Lower leg skin (tissue), 4 donors: ENCODE measurements at regions not wholly inside any gene's neighbourhood (a gene's known extent, or its start where the extent isn't known, plus 50 kb on each side); places are given as distances from the start of the nearest gene placed in this dataset.

Source experiments
- DNase-seq, 2 donors: peaks; one replicate each; pipeline ENCODE4 v3.0.0-alpha.2; 2019; ENCODE audit warnings: low spot score in 2 of 2
- H3K4me3 ChIP-seq: fragments of 200-600 bp; sonication (generic); 2 replicates; pipeline ENCODE4 v1.5.1; 2017; ENCODE audit warnings: mild to moderate bottlenecking, low read depth; ENCODE audit not compliant: poor library complexity, severe bottlenecking
- POLR2A ChIP-seq, 2 donors: fragments of 450-650 bp; IDR thresholded peaks; one replicate each; pipeline ENCODE4 v1.6.1; 2016 to 2017; ENCODE audit warnings: antibody characterized with exemption in 2 of 2, mild to moderate bottlenecking in 1 of 2, moderate library complexity in 1 of 2
- WGBS, 2 donors: methylation state at CpG; one replicate each; pipeline ENCODE4 v1.1.5; 2018; 5-methylcytosine and 5-hydroxymethylcytosine counted together
- intact Hi-C: fragments of 100-400 bp; cut with DNase I; formaldehyde crosslinking; loops from one replicate; pipeline ENCODE4 v1.15.0; 2023; ENCODE audit warnings: low total_unique reads
- TF ChIP-seq, protein P1 (sequence below), 3 donors: fragments of 450-650 bp; IDR thresholded peaks; one replicate each; pipeline ENCODE4 v1.5.1; 2016; ENCODE audit warnings: antibody characterized with exemption in 3 of 3, mild to moderate bottlenecking in 3 of 3, moderate library complexity in 2 of 3

DNA sequence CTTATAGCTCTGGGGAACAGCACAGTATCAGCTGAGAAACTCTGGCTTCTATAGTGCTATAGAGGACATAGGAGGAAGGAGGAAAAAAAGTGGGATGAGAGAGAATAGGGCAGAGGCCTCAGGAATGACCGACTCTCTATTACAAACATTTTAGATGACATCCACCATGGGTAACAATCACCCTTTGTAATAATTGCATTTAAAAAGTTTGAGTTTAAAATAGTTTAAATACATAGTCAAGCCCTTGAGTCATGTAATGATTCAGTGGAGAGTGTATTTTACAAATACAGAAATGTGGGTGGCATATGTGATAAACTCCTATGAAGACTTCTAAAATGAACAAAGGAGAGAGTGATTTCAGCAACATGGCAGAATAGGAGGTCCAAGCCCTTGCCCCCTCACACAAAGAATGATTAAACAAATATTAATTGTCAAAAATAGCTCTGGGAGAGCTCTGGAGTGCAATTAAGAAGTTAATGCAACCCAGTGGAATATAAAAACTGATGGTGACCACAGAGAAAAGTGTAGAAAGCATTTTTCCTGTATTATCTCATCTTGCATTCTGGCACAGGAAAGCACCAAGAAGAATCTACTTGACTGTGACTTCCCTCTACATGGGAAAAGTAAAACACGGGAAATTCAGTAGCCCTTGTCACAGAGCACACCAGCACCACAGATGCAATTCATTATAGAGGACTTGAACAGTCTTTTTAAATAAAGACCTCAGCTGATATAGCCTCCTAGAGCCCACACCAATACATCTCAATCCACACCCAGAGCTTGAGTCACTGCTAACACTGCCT lies 569.0 kb upstream of the SORCS1 start:
- no peak for TF ChIP-seq POLR2A (IDR thresholded peaks at IDR 0.05)
- TF ChIP-seq, protein P1, sequence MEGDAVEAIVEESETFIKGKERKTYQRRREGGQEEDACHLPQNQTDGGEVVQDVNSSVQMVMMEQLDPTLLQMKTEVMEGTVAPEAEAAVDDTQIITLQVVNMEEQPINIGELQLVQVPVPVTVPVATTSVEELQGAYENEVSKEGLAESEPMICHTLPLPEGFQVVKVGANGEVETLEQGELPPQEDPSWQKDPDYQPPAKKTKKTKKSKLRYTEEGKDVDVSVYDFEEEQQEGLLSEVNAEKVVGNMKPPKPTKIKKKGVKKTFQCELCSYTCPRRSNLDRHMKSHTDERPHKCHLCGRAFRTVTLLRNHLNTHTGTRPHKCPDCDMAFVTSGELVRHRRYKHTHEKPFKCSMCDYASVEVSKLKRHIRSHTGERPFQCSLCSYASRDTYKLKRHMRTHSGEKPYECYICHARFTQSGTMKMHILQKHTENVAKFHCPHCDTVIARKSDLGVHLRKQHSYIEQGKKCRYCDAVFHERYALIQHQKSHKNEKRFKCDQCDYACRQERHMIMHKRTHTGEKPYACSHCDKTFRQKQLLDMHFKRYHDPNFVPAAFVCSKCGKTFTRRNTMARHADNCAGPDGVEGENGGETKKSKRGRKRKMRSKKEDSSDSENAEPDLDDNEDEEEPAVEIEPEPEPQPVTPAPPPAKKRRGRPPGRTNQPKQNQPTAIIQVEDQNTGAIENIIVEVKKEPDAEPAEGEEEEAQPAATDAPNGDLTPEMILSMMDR (IDR thresholded peaks at IDR 0.05), result no peak
- 50 to 56% methylated on average over 2 of the region's 2 CpGs for WGBS, 2 donors
- intact Hi-C loops, result no loop called here
- no peak overlapping the region for H3K4me3 ChIP-seq
- DNase-seq, result no peak

GRCh38 chr10:107732045-107732444 lies 567.5 kb upstream of the SORCS1 start:
- DNase-seq, result no peak
- TF ChIP-seq, protein P1 (IDR thresholded peaks at IDR 0.05), result no peak
- no peak for TF ChIP-seq POLR2A (IDR thresholded peaks at IDR 0.05)
- 91 to 95% methylated on average over 7 of the region's 7 CpGs for WGBS, 2 donors
- H3K4me3 ChIP-seq, result no peak overlapping the region
- intact Hi-C loops, result no loop called here

DNA sequence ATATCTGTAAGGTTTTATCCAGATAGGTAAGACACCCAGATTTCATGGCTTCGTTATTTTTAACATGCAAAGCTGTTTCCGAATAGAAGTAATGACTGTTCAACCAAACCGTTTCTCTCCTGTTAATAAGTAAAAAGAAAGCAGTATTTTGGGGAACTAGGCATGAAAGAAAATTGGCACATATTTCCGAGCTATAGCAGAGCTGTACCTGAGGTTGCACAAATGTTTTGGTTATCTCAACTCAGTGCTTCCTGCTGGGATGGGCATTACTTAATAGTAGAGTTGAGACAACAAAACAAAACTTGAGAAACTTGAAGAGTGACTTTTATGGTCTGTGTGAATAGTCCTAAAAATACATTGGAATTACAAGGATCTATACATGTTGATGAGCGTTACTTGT lies 564.3 kb upstream of the SORCS1 start:
- 54 to 57% methylated on average over 5 of the region's 5 CpGs for WGBS, 2 donors
- TF ChIP-seq, protein P1 (IDR thresholded peaks at IDR 0.05), result no peak
- TF ChIP-seq POLR2A (IDR thresholded peaks at IDR 0.05), result no peak
- H3K4me3 ChIP-seq, result no peak overlapping the region
- no peak for DNase-seq
- intact Hi-C loops, result no loop called here

- no peak for DNase-seq
- H3K4me3 ChIP-seq, result no peak overlapping the region
- no peak for TF ChIP-seq POLR2A (IDR thresholded peaks at IDR 0.05)
- TF ChIP-seq, protein P1 (IDR thresholded peaks at IDR 0.05), result no peak
- 35 to 41% methylated on average over 2 of the region's 2 CpGs for WGBS, 2 donors
- intact Hi-C loops, result no loop called here
Measured at GRCh38 chr10:107727767-107728317, 563.3 kb upstream of the SORCS1 start.

DNA sequence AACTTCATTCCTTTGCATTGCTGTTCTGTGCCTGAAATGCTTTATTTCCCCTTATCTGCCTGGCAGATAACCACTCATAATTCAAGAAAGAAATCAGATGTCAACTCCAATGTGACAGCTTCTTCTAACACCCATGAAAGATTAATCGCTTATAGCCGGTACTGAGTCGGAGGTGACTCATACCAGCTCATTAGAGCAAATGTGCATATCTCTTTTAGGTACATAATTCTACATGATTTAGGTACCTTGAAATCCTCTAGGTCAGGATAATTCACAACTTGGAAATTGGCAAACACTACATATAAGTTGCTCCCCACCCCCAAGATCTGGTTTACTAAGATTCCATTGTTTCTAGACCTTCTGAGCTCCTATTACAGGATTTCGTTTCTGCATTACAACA lies 554.4 kb upstream of the SORCS1 start:
- no peak for DNase-seq
- intact Hi-C loops, result no loop called here
- TF ChIP-seq, protein P1 (IDR thresholded peaks at IDR 0.05), result no peak
- H3K4me3 ChIP-seq, result no peak overlapping the region
- WGBS, 2 donors, result 71 to 76% methylated on average over 4 of the region's 4 CpGs
